T-cell (primary cell): ENCODE measurements at regions not wholly inside any gene's neighbourhood (a gene's known extent, or its start where the extent isn't known, plus 50 kb on each side); places are given as distances from the start of the nearest gene placed in this dataset.

Experiments
- ATAC-seq, 4 experiments: fragments of 200-7000 bp in 3 of 4; fragments of 150-1000 bp in 1 of 4; cut with Tn5 transposase; replicated peaks in 1 of 4; 1 replicate in 3 of 4; 2 replicates in 1 of 4; pipeline ENCODE4 v1.10.0; 2021; ENCODE audit warnings: moderate library complexity in 3 of 4, mild to moderate bottlenecking in 2 of 4, moderate number of reproducible peaks in 1 of 4
- CTCF ChIA-PET, 2 donors: fragments of 300-600 bp; sonication (Branson Sonifier 250); formaldehyde crosslinking; loops; one replicate each; lab custom pipeline; 2022; ENCODE audit warnings: antibody characterized with exemption in 2 of 2; lab: Charles Lee
- POLR2A ChIA-PET, 2 donors: fragments of 300-600 bp; sonication (Branson Sonifier 250); formaldehyde crosslinking; loops; one replicate each; lab custom pipeline; 2022; ENCODE audit warnings: antibody characterized with exemption in 2 of 2; lab: Charles Lee
- DNase-seq, 35 experiments: peaks; one replicate each; pipeline versions ENCODE4 v3.0.0 to v3.0.0-alpha.2; 2013 to 2023
- H3K27ac ChIP-seq: one replicate; pipeline ENCODE4 v1.5.1; 2013; ENCODE audit warnings: low read length
- H3K27me3 ChIP-seq, 2 experiments: replicated peaks in 1 of 2; 1 replicate in 1 of 2; 2 replicates in 1 of 2; pipeline versions ENCODE4 v1.6.1 to v1.7.0; 2013; ENCODE audit warnings: low read length in 1 of 2, mixed read lengths in 1 of 2; ENCODE audit not compliant: control insufficient read depth in 2 of 2, insufficient read depth in 2 of 2; ENCODE audit errors: extremely low read depth in 1 of 2
- H3K36me3 ChIP-seq, 2 donors: 1 replicate in 1 of 2; 2 replicates in 1 of 2; pipeline versions ENCODE4 v1.6.1 to v1.7.0; 2013; ENCODE audit warnings: low read length in 1 of 2; ENCODE audit not compliant: control insufficient read depth in 2 of 2, insufficient read depth in 1 of 2; ENCODE audit errors: extremely low read depth in 1 of 2
- H3K4me1 ChIP-seq, 2 experiments: 1 replicate in 1 of 2; 2 replicates in 1 of 2; pipeline versions ENCODE4 v1.6.1 to v1.7.0; 2013; ENCODE audit warnings: low read length in 2 of 2, mixed read lengths in 1 of 2; ENCODE audit not compliant: insufficient read depth in 2 of 2, control insufficient read depth in 1 of 2; ENCODE audit errors: extremely low read depth in 1 of 2
- H3K4me3 ChIP-seq, 2 donors: 1 replicate in 1 of 2; 2 replicates in 1 of 2; pipeline versions ENCODE4 v1.5.1 to v1.7.0; 2013; ENCODE audit warnings: mild to moderate bottlenecking in 2 of 2, low read length in 1 of 2, moderate library complexity in 1 of 2; ENCODE audit not compliant: control insufficient read depth in 1 of 2; ENCODE audit errors: extremely low read depth in 1 of 2
- H3K9me3 ChIP-seq: 2 replicates; pipeline ENCODE4 v1.7.0; 2013
- H3K27ac Mint-ChIP-seq, 2 donors: one replicate each; pipeline ENCODE4 v1.8.0; 2020 to 2021; ENCODE audit warnings: mild to moderate bottlenecking in 2 of 2, mixed read lengths in 2 of 2
- H3K27me3 Mint-ChIP-seq, 2 donors: one replicate each; pipeline ENCODE4 v1.8.0; 2021 to 2022; ENCODE audit warnings: mixed read lengths in 2 of 2
- H3K36me3 Mint-ChIP-seq: one replicate; pipeline ENCODE4 v1.8.0; 2021; ENCODE audit warnings: mixed read lengths
- H3K4me1 Mint-ChIP-seq, 3 donors: one replicate each; pipeline ENCODE4 v1.8.0; 2020 to 2022; ENCODE audit warnings: mixed read lengths in 3 of 3, mild to moderate bottlenecking in 1 of 3
- H3K4me3 Mint-ChIP-seq, 3 donors: one replicate each; pipeline ENCODE4 v1.8.0; 2020 to 2022; ENCODE audit warnings: mild to moderate bottlenecking in 3 of 3, mixed read lengths in 3 of 3, moderate library complexity in 3 of 3
- H3K9me3 Mint-ChIP-seq, 3 donors: one replicate each; pipeline ENCODE4 v1.8.0; 2020 to 2022; ENCODE audit warnings: mixed read lengths in 3 of 3
- WGBS: methylation state at CpG from one replicate; pipeline ENCODE4 v1.1.5; 2013; ENCODE audit warnings: missing lambda C conversion rate; ENCODE audit not compliant: insufficient coverage; 5-methylcytosine and 5-hydroxymethylcytosine counted together

- WGBS = 100% methylated on average over 1 of the region's 5 CpGs
- H3K27ac Mint-ChIP-seq = no peak overlapping the region
- CTCF ChIA-PET = no interaction called here
Observed at GRCh38 chr16:17629936-17630335, 159.2 kb upstream of the XYLT1 start.

GRCh38 chr16:17628983-17629382, 158.2 kb upstream of the XYLT1 start:
- Mint-ChIP-seq H3K27me3 (peaks cover 16 to 32% of the 10 kb centered on the region in 2 donors), H3K27ac (no peak overlapping the region), H3K4me1 (no peaks in the 10 kb centered on the region), H3K9me3 (peaks cover 13 to 24% (median 21%) of the 10 kb centered on the region in 3 donors), H3K36me3 (no peaks in the 10 kb centered on the region), H3K4me3 (no peak overlapping the region)
- no peaks in the 10 kb centered on the region for H3K9me3 ChIP-seq
- DNase-seq = no peak
- no peak for ATAC-seq
- H3K4me3 ChIP-seq = no peak overlapping the region
- no peaks in the 10 kb centered on the region for H3K4me1 ChIP-seq
- no CpG with 5 or more reads among the region's 1 CpG for WGBS
- CTCF ChIA-PET = no interaction called here
- POLR2A ChIA-PET = no interaction called here
- H3K36me3 ChIP-seq = no peaks in the 10 kb centered on the region
- H3K27me3 ChIP-seq = peaks cover 2 to 11% of the 10 kb centered on the region in 2 experiments
- H3K27ac ChIP-seq = no peak overlapping the region

More at GRCh38 chr16:17629936-17630335, 159.2 kb upstream of the XYLT1 start:
- ATAC-seq = no peak
- H3K9me3 Mint-ChIP-seq = peaks cover 13 to 20% (median 17%) of the 10 kb centered on the region in 3 donors
- POLR2A ChIA-PET = no interaction called here
- H3K27me3 Mint-ChIP-seq = peaks cover 20 to 33% of the 10 kb centered on the region in 2 donors
- no peak overlapping the region for H3K4me3 Mint-ChIP-seq
- Histone ChIP-seq H3K9me3 (no peaks in the 10 kb centered on the region), H3K36me3 (no peaks in the 10 kb centered on the region), H3K4me3 (no peak overlapping the region), H3K27ac (no peak overlapping the region), H3K4me1 (no peaks in the 10 kb centered on the region), H3K27me3 (peaks cover 2 to 13% of the 10 kb centered on the region in 2 experiments)
- H3K36me3 Mint-ChIP-seq = no peaks in the 10 kb centered on the region
- no peak for DNase-seq
- H3K4me1 Mint-ChIP-seq = no peaks in the 10 kb centered on the region

GRCh38 chr16:17622366-17622765, 151.6 kb upstream of the XYLT1 start:
- Histone ChIP-seq H3K36me3 (no peaks in the 10 kb centered on the region), H3K4me1 (no peaks in the 10 kb centered on the region), H3K4me3 (no peak overlapping the region), H3K9me3 (no peaks in the 10 kb centered on the region), H3K27me3 (peaks cover 0 to 6% of the 10 kb centered on the region in 2 experiments), H3K27ac (no peak overlapping the region)
- Mint-ChIP-seq H3K9me3 (peaks cover 11 to 21% (median 19%) of the 10 kb centered on the region in 3 donors), H3K4me1 (no peaks in the 10 kb centered on the region), H3K27ac (no peak overlapping the region), H3K36me3 (no peaks in the 10 kb centered on the region), H3K27me3 (peaks cover 7 to 12% of the 10 kb centered on the region in 2 donors), H3K4me3 (no peak overlapping the region)
- CTCF ChIA-PET = no interaction called here
- no CpG with 5 or more reads among the region's 3 CpGs for WGBS
- ATAC-seq = no peak
- no peak for DNase-seq
- POLR2A ChIA-PET = interaction anchor here in 1 of 2 donors (0.6 kb wide), 1 partner anchor 473 kb away, joined by 4 read pairs; no protein-coding TSS in a partner anchor

- POLR2A ChIA-PET = no interaction called here
- ATAC-seq (no peak), DNase-seq (no peak)
- CTCF ChIA-PET = no interaction called here
- H3K27me3 ChIP-seq = peaks cover 0 to 6% of the 10 kb centered on the region in 2 experiments
- H3K4me1 ChIP-seq = no peaks in the 10 kb centered on the region
- no peak overlapping the region for H3K27ac ChIP-seq
- H3K9me3 ChIP-seq = no peaks in the 10 kb centered on the region
- H3K36me3 Mint-ChIP-seq = no peaks in the 10 kb centered on the region
- H3K4me1 Mint-ChIP-seq = no peaks in the 10 kb centered on the region
- no peak overlapping the region for H3K4me3 ChIP-seq
- no peaks in the 10 kb centered on the region for H3K36me3 ChIP-seq
- peaks cover 6 to 12% of the 10 kb centered on the region in 2 donors for H3K27me3 Mint-ChIP-seq
- no peak overlapping the region for H3K4me3 Mint-ChIP-seq
- no peak overlapping the region for H3K27ac Mint-ChIP-seq
- 89% methylated on average over 6 of the region's 8 CpGs for WGBS
- no peaks in the 10 kb centered on the region for H3K9me3 Mint-ChIP-seq
Observed at GRCh38 chr16:17619261-17619660, 148.5 kb upstream of the XYLT1 start.

GRCh38 chr16:17617021-17617552, 146.3 kb upstream of the XYLT1 start:
- ChIA-PET CTCF (no interaction called here), POLR2A (no interaction called here)
- Histone ChIP-seq H3K9me3 (no peaks in the 10 kb centered on the region), H3K27ac (no peak overlapping the region), H3K27me3 (peaks cover 0 to 6% of the 10 kb centered on the region in 2 experiments), H3K4me1 (no peaks in the 10 kb centered on the region), H3K36me3 (no peaks in the 10 kb centered on the region), H3K4me3 (no peak overlapping the region)
- no peaks in the 10 kb centered on the region for H3K9me3 Mint-ChIP-seq
- H3K27me3 Mint-ChIP-seq = peaks cover 11 to 17% of the 10 kb centered on the region in 2 donors
- ATAC-seq (no peak), DNase-seq (no peak)
- H3K27ac Mint-ChIP-seq = no peak overlapping the region
- no peak overlapping the region for H3K4me3 Mint-ChIP-seq
- no peaks in the 10 kb centered on the region for H3K36me3 Mint-ChIP-seq
- WGBS = 75% methylated on average over 3 of the region's 4 CpGs
- H3K4me1 Mint-ChIP-seq = no peaks in the 10 kb centered on the region

- Histone ChIP-seq H3K4me3 (no peak overlapping the region), H3K9me3 (no peaks in the 10 kb centered on the region), H3K4me1 (peaks cover 1 to 5% of the 10 kb centered on the region in 2 experiments), H3K36me3 (no peaks in the 10 kb centered on the region), H3K27me3 (no peaks in the 10 kb centered on the region), H3K27ac (no peak overlapping the region)
- 100% methylated on average over 1 of the region's 3 CpGs for WGBS
- DNase-seq (no peak), ATAC-seq (no peak)
- peaks cover 8 to 9% (median 9%) of the 10 kb centered on the region in 3 donors for H3K4me1 Mint-ChIP-seq
- no peak overlapping the region for H3K27ac Mint-ChIP-seq
- H3K4me3 Mint-ChIP-seq = no peak overlapping the region
- no peaks in the 10 kb centered on the region for H3K36me3 Mint-ChIP-seq
- peaks cover 15 to 25% of the 10 kb centered on the region in 2 donors for H3K27me3 Mint-ChIP-seq
- ChIA-PET POLR2A (interaction anchor here in 1 of 2 donors (0.6 kb wide), 1 partner anchor 10 kb away, joined by 7 read pairs; no protein-coding TSS in a partner anchor), CTCF (interaction anchor here in 1 of 2 donors (0.6 kb wide), 1 partner anchor 10 kb away, joined by 3 read pairs; no protein-coding TSS in a partner anchor)
- H3K9me3 Mint-ChIP-seq = no peaks in the 10 kb centered on the region
Observed at GRCh38 chr16:17612336-17612735, 141.6 kb upstream of the XYLT1 start.
